ENCODE measurements at regions not wholly inside any gene's neighbourhood (a gene's known extent, or its start where the extent isn't known, plus 50 kb on each side); places are given as distances from the start of the nearest gene placed in this dataset.

GRCh38 chr9:17075758-17076485 is 58.9 kb upstream of the CNTLN start:
- no peak for TF ChIP-seq POLR2A (IDR thresholded peaks at IDR 0.05)
- TF ChIP-seq CTCF (IDR thresholded peaks at IDR 0.05 in 4 of 5, conservative IDR thresholded peaks at IDR 0.05 in 1 of 5), result no peak

Measured in gastrocnemius medialis (tissue), 4 donors.